WTC11 (cell line): ENCODE measurements at regions not wholly inside any gene's neighbourhood (a gene's known extent, or its start where the extent isn't known, plus 50 kb on each side); places are given as distances from the start of the nearest gene placed in this dataset.

Source experiments
- ATAC-seq: fragments of 200-7000 bp; cut with Tn5 transposase; 2 replicates; pipeline ENCODE4 v1.10.0; 2021; ENCODE audit warnings: mild to moderate bottlenecking, moderate library complexity
- CTCF ChIA-PET: fragments of 300-600 bp; sonication (Branson Sonifier 250); formaldehyde crosslinking; loops from one replicate; lab custom pipeline; 2021; ENCODE audit warnings: antibody characterized with exemption; lab: Charles Lee
- POLR2A ChIA-PET: fragments of 350-600 bp; sonication (Branson Sonifier 250); formaldehyde crosslinking; loops from one replicate; lab custom pipeline; 2021; ENCODE audit warnings: antibody characterized with exemption; lab: Charles Lee
- DNase-seq: peaks from one replicate; pipeline ENCODE4 v3.0.0; 2021; ENCODE audit warnings: low spot score
- H3K27ac Mint-ChIP-seq: 2 replicates; pipeline ENCODE4 v1.8.0; 2021; ENCODE audit warnings: mixed read lengths
- H3K27me3 Mint-ChIP-seq: 2 replicates; pipeline ENCODE4 v1.8.0; 2021; ENCODE audit warnings: low read depth, mild to moderate bottlenecking, moderate library complexity, mixed read lengths
- H3K36me3 Mint-ChIP-seq: 2 replicates; pipeline ENCODE4 v1.8.0; 2021; ENCODE audit warnings: mixed read lengths
- H3K4me1 Mint-ChIP-seq: 2 replicates; pipeline ENCODE4 v1.8.0; 2022; ENCODE audit warnings: mixed read lengths
- H3K4me3 Mint-ChIP-seq: 2 replicates; pipeline ENCODE4 v1.8.0; 2021; ENCODE audit warnings: mild to moderate bottlenecking, moderate library complexity, mixed read lengths
- H3K9me3 Mint-ChIP-seq: 2 replicates; pipeline ENCODE4 v1.8.0; 2021; ENCODE audit warnings: mixed read lengths
- ATF1 ChIP-seq: sonication (generic); formaldehyde crosslinking; IDR thresholded peaks from 2 replicates; pipeline ENCODE4 v1.8.1; 2023; ENCODE audit warnings: mild to moderate bottlenecking, moderate library complexity, missing genetic modification reagents
- CREM ChIP-seq: sonication (generic); formaldehyde crosslinking; IDR thresholded peaks from 2 replicates; pipeline ENCODE4 v1.8.1; 2022; ENCODE audit warnings: mild to moderate bottlenecking, missing genetic modification reagents, moderate library complexity
- FOXP1 ChIP-seq: sonication (generic); formaldehyde crosslinking; IDR thresholded peaks from 2 replicates; pipeline ENCODE4 v1.8.0; 2022; ENCODE audit warnings: missing genetic modification reagents, mild to moderate bottlenecking, moderate library complexity, borderline replicate concordance
- GTF2I ChIP-seq: fragments of 250-450 bp; sonication (Bioruptor Pico); conservative IDR thresholded peaks from 2 replicates; pipeline ENCODE4 v1.4.0; 2021; ENCODE audit warnings: mild to moderate bottlenecking
- HMGA2 ChIP-seq: fragments of 250-450 bp; sonication (Bioruptor Pico); IDR thresholded peaks from 2 replicates; pipeline ENCODE4 v1.4.0; 2021; ENCODE audit warnings: mild to moderate bottlenecking, moderate library complexity
- NR2C2 ChIP-seq: sonication (generic); formaldehyde crosslinking; IDR thresholded peaks from 2 replicates; pipeline ENCODE4 v1.8.0; 2022; ENCODE audit warnings: mild to moderate bottlenecking, missing genetic modification reagents
- PRRX2 ChIP-seq: fragments of 250-450 bp; sonication (Bioruptor Pico); IDR thresholded peaks from 2 replicates; pipeline ENCODE4 v1.8.0; 2021; ENCODE audit warnings: mild to moderate bottlenecking
- TP53 ChIP-seq: sonication (generic); formaldehyde crosslinking; IDR thresholded peaks from 2 replicates; pipeline ENCODE4 v1.8.1; 2023; ENCODE audit warnings: mild to moderate bottlenecking, missing genetic modification reagents
- ZNF121 ChIP-seq: sonication (generic); formaldehyde crosslinking; IDR thresholded peaks from 2 replicates; pipeline ENCODE4 v1.8.0; 2023; ENCODE audit warnings: missing genetic modification reagents
- TF ChIP-seq, protein P1 (sequence below): sonication (generic); formaldehyde crosslinking; IDR thresholded peaks from 2 replicates; pipeline ENCODE4 v1.8.1; 2022; ENCODE audit warnings: low read depth, mild to moderate bottlenecking, moderate library complexity, missing genetic modification reagents, borderline replicate concordance
- TF ChIP-seq, protein P2 (sequence below): fragments of 250-450 bp; sonication (Bioruptor Pico); IDR thresholded peaks from 2 replicates; pipeline ENCODE4 v1.8.0; 2021; ENCODE audit warnings: mild to moderate bottlenecking
- TF ChIP-seq, protein P3 (sequence below): sonication (generic); formaldehyde crosslinking; IDR thresholded peaks from 2 replicates; pipeline ENCODE4 v1.8.0; 2022; ENCODE audit warnings: mild to moderate bottlenecking, missing genetic modification reagents
- TF ChIP-seq, protein P4 (sequence below): sonication (generic); formaldehyde crosslinking; IDR thresholded peaks from 2 replicates; pipeline ENCODE4 v1.8.1; 2023; ENCODE audit warnings: mild to moderate bottlenecking, missing genetic modification reagents, borderline replicate concordance
- TF ChIP-seq, protein P5 (sequence below): sonication (generic); formaldehyde crosslinking; IDR thresholded peaks from 2 replicates; pipeline ENCODE4 v1.8.1; 2023; ENCODE audit warnings: mild to moderate bottlenecking, missing genetic modification reagents

DNA sequence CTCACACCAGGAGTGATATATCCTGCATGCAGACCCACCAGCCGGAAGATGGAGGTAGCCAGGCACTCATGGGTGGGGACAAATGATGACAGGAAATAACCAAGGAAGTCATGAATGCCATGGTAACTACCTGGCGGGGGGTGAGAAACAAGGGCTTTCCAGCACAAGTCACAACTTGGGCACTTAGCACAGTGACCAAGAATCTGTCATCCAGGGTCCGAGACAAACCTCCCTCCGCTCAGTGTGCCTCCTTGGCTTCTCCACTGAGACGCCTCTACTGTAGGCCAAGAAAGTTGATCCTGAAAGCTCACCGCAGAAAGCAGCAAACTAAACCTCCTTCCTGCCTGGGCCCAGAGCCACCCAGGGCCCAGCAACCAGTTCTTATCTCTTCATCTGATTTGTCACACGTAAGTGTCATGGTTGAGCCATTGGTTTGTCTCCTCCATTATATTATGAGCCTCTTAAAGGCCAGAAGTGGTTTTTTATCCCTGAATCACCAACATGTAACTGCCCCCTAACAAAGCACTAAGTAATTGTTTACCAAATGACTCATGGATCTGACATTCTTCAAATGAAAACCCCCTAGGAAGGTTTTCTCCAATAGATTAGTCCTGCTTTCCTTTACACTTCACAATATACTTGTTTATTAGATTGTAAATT is 84.3 kb upstream of the TAB2 start (continued):
- TF ChIP-seq, protein P1, sequence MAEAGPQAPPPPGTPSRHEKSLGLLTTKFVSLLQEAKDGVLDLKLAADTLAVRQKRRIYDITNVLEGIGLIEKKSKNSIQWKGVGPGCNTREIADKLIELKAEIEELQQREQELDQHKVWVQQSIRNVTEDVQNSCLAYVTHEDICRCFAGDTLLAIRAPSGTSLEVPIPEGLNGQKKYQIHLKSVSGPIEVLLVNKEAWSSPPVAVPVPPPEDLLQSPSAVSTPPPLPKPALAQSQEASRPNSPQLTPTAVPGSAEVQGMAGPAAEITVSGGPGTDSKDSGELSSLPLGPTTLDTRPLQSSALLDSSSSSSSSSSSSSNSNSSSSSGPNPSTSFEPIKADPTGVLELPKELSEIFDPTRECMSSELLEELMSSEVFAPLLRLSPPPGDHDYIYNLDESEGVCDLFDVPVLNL, result no peak

DNA sequence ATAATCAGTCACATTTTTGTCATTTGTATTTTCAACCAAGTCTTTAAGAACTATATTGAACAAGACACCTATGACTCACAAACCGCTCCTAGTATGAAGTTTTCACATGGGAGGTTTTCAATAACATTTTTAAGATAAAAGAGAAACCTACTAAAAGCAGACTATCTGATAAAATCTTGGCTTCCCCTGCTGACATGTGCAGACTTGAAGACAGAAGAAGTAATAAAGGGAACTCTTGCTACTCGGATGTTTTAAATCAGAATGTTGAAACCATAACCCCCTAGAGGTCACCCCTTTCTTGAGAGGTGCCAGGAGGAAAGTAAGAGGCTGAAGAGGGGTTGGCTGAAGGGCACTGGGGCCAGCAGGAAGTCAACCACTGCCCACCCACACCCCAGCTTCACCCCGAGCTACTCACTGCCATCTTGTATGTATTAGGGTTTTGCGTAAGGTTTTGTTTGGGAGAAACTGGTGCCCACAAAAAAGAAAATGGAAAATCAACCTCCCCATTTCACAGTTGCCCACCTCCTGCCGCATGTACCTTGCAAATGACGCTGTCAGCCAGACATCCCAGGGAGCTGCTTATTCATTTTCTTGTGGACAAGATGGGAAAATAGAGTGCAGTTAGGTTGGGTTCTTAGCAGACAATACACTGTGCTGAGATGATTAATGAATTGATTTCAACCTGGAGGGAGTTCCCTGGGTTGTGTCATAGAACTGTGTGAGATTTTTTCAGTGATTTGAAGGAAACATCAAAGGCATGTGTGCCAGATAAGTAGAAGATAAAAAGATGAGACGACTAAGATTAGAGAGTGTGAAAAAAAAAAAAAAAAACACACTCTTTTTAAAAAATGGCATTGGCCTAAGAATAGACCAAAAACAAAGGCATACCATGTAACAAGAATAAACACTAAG is 83.2 kb upstream of the TAB2 start:
- Mint-ChIP-seq H3K9me3 (peaks cover 8% of the 10 kb centered on the region; the same call in 1 of the 2 replicates), H3K27me3 (no peaks in the 10 kb centered on the region), H3K4me1 (peaks cover 28% of the 10 kb centered on the region), H3K27ac (no peak overlapping the region), H3K4me3 (no peak overlapping the region), H3K36me3 (no peaks in the 10 kb centered on the region)
- CTCF ChIA-PET, result interaction anchor here (0.6 kb wide), 1 partner anchor 41 kb away, joined by 3 read pairs; no protein-coding TSS in a partner anchor
- no peak for TF ChIP-seq CREM (CRISPR knock-in tag)
- TF ChIP-seq, protein P2, sequence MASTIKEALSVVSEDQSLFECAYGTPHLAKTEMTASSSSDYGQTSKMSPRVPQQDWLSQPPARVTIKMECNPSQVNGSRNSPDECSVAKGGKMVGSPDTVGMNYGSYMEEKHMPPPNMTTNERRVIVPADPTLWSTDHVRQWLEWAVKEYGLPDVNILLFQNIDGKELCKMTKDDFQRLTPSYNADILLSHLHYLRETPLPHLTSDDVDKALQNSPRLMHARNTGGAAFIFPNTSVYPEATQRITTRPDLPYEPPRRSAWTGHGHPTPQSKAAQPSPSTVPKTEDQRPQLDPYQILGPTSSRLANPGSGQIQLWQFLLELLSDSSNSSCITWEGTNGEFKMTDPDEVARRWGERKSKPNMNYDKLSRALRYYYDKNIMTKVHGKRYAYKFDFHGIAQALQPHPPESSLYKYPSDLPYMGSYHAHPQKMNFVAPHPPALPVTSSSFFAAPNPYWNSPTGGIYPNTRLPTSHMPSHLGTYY, result no peak
- TF ChIP-seq HMGA2 (CRISPR knock-in tag), result no peak
- TF ChIP-seq, protein P3, sequence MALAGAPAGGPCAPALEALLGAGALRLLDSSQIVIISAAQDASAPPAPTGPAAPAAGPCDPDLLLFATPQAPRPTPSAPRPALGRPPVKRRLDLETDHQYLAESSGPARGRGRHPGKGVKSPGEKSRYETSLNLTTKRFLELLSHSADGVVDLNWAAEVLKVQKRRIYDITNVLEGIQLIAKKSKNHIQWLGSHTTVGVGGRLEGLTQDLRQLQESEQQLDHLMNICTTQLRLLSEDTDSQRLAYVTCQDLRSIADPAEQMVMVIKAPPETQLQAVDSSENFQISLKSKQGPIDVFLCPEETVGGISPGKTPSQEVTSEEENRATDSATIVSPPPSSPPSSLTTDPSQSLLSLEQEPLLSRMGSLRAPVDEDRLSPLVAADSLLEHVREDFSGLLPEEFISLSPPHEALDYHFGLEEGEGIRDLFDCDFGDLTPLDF (CRISPR knock-in tag), result no peak
- TF ChIP-seq FOXP1 (CRISPR knock-in tag), result no peak
- DNase-seq (no peak), ATAC-seq (no peak)
- POLR2A ChIA-PET, result no interaction called here

DNA sequence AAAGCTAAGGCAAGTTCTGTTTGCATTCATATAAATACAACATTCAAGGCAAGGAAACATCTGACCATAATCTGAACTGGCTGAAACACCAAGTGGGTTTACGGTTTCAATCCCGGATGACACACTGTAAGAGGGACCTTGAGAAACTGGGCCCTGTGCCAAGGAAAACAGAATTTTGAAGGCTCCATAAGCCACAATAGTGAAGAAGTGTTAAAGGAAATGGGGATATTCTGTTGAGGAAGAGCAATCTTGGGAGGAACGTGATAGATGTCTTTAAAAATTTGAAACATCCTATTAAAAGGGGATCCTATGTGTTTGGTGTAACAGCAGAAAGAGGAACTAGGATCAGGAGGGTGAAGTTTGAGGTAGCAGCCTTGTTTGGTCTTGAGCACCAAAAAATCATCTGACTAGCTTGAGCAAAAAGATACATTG is 82.4 kb upstream of the TAB2 start:
- Mint-ChIP-seq H3K36me3 (no peaks in the 10 kb centered on the region), H3K27ac (no peak overlapping the region), H3K9me3 (peaks cover 8% of the 10 kb centered on the region; the same call in 1 of the 2 replicates)

More for the DNA sequence above, 82.4 kb upstream of the TAB2 start:
- ChIA-PET POLR2A (no interaction called here), CTCF (no interaction called here)
- Mint-ChIP-seq H3K4me3 (no peak overlapping the region), H3K4me1 (peaks cover 28% of the 10 kb centered on the region)
- TF ChIP-seq NR2C2 (CRISPR knock-in tag) (no peak), GTF2I (CRISPR knock-in tag) (no peak), ATF1 (CRISPR knock-in tag) (no peak), ZNF121 (CRISPR knock-in tag) (no peak), TP53 (CRISPR knock-in tag) (no peak), PRRX2 (no peak)
- TF ChIP-seq, protein P4, sequence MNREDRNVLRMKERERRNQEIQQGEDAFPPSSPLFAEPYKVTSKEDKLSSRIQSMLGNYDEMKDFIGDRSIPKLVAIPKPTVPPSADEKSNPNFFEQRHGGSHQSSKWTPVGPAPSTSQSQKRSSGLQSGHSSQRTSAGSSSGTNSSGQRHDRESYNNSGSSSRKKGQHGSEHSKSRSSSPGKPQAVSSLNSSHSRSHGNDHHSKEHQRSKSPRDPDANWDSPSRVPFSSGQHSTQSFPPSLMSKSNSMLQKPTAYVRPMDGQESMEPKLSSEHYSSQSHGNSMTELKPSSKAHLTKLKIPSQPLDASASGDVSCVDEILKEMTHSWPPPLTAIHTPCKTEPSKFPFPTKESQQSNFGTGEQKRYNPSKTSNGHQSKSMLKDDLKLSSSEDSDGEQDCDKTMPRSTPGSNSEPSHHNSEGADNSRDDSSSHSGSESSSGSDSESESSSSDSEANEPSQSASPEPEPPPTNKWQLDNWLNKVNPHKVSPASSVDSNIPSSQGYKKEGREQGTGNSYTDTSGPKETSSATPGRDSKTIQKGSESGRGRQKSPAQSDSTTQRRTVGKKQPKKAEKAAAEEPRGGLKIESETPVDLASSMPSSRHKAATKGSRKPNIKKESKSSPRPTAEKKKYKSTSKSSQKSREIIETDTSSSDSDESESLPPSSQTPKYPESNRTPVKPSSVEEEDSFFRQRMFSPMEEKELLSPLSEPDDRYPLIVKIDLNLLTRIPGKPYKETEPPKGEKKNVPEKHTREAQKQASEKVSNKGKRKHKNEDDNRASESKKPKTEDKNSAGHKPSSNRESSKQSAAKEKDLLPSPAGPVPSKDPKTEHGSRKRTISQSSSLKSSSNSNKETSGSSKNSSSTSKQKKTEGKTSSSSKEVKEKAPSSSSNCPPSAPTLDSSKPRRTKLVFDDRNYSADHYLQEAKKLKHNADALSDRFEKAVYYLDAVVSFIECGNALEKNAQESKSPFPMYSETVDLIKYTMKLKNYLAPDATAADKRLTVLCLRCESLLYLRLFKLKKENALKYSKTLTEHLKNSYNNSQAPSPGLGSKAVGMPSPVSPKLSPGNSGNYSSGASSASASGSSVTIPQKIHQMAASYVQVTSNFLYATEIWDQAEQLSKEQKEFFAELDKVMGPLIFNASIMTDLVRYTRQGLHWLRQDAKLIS (CRISPR knock-in tag), result no peak
- TF ChIP-seq, protein P5, sequence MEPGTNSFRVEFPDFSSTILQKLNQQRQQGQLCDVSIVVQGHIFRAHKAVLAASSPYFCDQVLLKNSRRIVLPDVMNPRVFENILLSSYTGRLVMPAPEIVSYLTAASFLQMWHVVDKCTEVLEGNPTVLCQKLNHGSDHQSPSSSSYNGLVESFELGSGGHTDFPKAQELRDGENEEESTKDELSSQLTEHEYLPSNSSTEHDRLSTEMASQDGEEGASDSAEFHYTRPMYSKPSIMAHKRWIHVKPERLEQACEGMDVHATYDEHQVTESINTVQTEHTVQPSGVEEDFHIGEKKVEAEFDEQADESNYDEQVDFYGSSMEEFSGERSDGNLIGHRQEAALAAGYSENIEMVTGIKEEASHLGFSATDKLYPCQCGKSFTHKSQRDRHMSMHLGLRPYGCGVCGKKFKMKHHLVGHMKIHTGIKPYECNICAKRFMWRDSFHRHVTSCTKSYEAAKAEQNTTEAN (CRISPR knock-in tag), result no peak
- TF ChIP-seq, all 79 proteins: peak for 0
- ATAC-seq, result no peak
- no peaks in the 10 kb centered on the region for H3K27me3 Mint-ChIP-seq
- no peak for DNase-seq
